Breast epithelium (tissue), 3 donors: ENCODE measurements at regions not wholly inside any gene's neighbourhood (a gene's known extent, or its start where the extent isn't known, plus 50 kb on each side); places are given as distances from the start of the nearest gene placed in this dataset.

Source experiments
- POLR2AphosphoS5 ChIP-seq, 3 donors: sonication (generic); formaldehyde crosslinking; IDR thresholded peaks; one replicate each; pipeline ENCODE4 v1.6.1; 2017; ENCODE audit warnings: antibody characterized with exemption in 3 of 3
- TF ChIP-seq, protein P1 (sequence below), 3 donors: fragments of 450-650 bp; IDR thresholded peaks; one replicate each; pipeline ENCODE4 v1.5.1; 2016 to 2017; ENCODE audit warnings: antibody characterized with exemption in 3 of 3, mild to moderate bottlenecking in 3 of 3, moderate library complexity in 3 of 3

- TF ChIP-seq, protein P1, sequence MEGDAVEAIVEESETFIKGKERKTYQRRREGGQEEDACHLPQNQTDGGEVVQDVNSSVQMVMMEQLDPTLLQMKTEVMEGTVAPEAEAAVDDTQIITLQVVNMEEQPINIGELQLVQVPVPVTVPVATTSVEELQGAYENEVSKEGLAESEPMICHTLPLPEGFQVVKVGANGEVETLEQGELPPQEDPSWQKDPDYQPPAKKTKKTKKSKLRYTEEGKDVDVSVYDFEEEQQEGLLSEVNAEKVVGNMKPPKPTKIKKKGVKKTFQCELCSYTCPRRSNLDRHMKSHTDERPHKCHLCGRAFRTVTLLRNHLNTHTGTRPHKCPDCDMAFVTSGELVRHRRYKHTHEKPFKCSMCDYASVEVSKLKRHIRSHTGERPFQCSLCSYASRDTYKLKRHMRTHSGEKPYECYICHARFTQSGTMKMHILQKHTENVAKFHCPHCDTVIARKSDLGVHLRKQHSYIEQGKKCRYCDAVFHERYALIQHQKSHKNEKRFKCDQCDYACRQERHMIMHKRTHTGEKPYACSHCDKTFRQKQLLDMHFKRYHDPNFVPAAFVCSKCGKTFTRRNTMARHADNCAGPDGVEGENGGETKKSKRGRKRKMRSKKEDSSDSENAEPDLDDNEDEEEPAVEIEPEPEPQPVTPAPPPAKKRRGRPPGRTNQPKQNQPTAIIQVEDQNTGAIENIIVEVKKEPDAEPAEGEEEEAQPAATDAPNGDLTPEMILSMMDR (IDR thresholded peaks at IDR 0.05): no peak
- TF ChIP-seq POLR2AphosphoS5 (IDR thresholded peaks at IDR 0.05): no peak
Observed at GRCh38 chr1:96633695-96634094, 87.9 kb upstream of the PTBP2 start.
